ENCODE measurements at regions not wholly inside any gene's neighbourhood (a gene's known extent, or its start where the extent isn't known, plus 50 kb on each side); places are given as distances from the start of the nearest gene placed in this dataset.

DNA sequence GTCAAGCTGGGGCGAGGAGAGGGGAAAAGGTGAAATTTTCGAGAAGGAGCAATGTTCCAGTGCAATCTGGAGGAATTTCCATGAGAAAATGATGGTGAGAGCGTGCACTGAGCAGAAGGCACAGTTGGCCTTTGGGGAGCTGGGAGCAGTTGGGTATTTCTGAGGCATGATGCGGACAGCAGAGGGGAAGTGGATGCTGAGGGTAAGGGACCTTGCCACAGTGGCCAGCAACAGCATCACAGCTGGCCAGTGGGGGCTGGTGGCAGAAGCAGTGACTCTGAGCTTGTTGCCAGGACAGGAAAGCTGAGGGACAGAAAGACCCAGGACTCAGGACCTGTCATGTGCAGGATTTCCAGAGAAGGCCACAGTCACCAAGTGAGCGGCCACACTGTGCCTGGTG, 98.9 kb downstream of the LSM3 start:
- 88 to 93% methylated on average over 5 of the region's 5 CpGs for WGBS, 2 donors
- intact Hi-C loops (cut with DNase I), result no loop called here
- no peaks in the 10 kb centered on the region for H3K4me1 ChIP-seq (ENCODE audit: control insufficient read depth in 1 of 2, insufficient read depth in 2 of 2, low read length in 2 of 2)
- no peaks in the 10 kb centered on the region for H3K9me3 ChIP-seq (ENCODE audit: control insufficient read depth, low read length)
- H3K27ac ChIP-seq (ENCODE audit: low read depth in 1 of 2, low read length in 2 of 2), result no peak overlapping the region
- H3K27me3 ChIP-seq (ENCODE audit: control insufficient read depth in 1 of 2, insufficient read depth in 2 of 2, low read length in 1 of 2), result no peaks in the 10 kb centered on the region
- no peak for DNase-seq
- H3K4me3 ChIP-seq (ENCODE audit: low read length in 2 of 2), result no peak overlapping the region
- H3K36me3 ChIP-seq (ENCODE audit: control insufficient read depth in 1 of 2, insufficient read depth in 2 of 2, low read length in 1 of 2), result no peaks in the 10 kb centered on the region
- no peak for ATAC-seq (ENCODE audit: low FRiP score)

DNA sequence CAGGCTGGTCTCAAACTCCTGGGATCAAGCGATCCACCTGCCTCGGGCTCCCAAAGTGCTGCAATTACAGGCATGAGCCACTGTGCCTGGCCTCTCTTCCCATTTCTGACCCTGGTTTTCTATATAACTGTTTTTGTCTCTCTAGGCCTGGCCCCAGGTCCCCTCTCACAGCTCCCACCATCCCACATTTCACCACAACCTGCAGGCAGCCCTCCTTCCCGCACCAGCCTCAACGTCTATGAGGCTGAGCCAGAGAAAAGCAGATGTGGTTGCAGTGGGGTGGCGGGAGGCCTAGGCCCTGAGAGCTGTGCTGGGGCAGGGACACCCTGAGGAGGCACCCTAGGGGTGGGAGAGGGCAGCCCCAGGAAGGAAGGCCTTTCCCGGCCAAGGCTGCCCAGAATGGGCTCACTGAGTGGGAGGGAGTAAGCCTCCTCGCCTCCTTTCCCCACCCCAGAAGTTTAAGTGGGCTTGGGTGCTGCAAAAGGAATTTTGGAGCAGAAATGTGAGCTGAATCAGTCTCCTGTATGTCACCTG, 99.7 kb downstream of the LSM3 start:
- Histone ChIP-seq H3K27me3 (ENCODE audit: control insufficient read depth in 1 of 2, insufficient read depth in 2 of 2, low read length in 1 of 2) (no peaks in the 10 kb centered on the region), H3K4me3 (ENCODE audit: low read length in 2 of 2) (no peak overlapping the region), H3K27ac (ENCODE audit: low read depth in 1 of 2, low read length in 2 of 2) (no peak overlapping the region), H3K36me3 (ENCODE audit: control insufficient read depth in 1 of 2, insufficient read depth in 2 of 2, low read length in 1 of 2) (no peaks in the 10 kb centered on the region), H3K9me3 (ENCODE audit: control insufficient read depth, low read length) (no peaks in the 10 kb centered on the region), H3K4me1 (ENCODE audit: control insufficient read depth in 1 of 2, insufficient read depth in 2 of 2, low read length in 2 of 2) (no peaks in the 10 kb centered on the region)
- ATAC-seq (ENCODE audit: low FRiP score) (no peak), DNase-seq (no peak)
- intact Hi-C loops (cut with DNase I), result no loop called here
- WGBS, 2 donors, result 94% methylated on average over 7 of the region's 7 CpGs

DNA sequence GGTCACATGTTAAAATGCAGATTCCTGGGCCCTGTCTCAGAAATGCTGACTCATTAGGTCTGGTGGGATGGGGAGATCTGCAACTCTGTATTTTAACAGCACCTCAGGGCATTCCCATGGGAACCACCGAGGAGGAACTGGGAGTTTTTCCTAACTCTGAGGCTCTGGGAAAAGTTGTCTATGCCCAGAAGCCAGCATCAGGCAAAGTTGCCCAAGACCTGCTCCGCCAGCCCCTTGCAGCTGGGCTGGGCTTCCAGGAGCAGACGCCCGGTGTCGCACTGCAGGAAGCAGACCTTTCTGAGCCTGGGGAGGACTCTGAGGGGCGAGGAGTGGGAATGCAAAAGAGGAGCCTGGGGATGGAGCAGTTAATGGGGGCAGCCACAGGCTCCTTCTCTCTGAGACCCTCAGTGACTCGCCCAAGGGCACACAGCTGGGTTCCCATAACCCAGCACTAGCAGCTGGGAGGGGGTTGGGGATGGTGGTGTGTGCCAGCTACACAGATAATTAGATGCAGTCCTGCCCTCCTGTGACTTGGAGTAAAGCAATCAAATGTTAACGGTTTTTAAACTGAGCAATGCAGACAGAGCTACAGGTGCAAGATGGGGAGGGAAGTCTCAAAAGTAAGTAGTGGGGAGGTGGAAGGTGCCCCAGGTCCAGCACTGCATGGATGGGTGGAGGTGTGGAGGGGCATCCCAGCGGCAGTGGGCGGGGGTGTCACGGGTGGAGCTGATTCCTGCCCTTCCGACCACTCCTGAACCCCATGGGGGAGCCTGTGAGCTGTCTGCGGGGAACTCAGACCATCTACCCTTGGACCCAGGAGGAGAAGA, 100.4 kb downstream of the LSM3 start:
- H3K36me3 ChIP-seq (ENCODE audit: control insufficient read depth in 1 of 2, insufficient read depth in 2 of 2, low read length in 1 of 2), result no peaks in the 10 kb centered on the region
- intact Hi-C loops (cut with DNase I), result no loop called here
- no peak overlapping the region for H3K4me3 ChIP-seq (ENCODE audit: low read length in 2 of 2)
- WGBS, 2 donors, result 45 to 48% methylated on average over 12 to 13 of the region's 13 CpGs
- DNase-seq (no peak), ATAC-seq (ENCODE audit: low FRiP score) (no peak)
- no peaks in the 10 kb centered on the region for H3K9me3 ChIP-seq (ENCODE audit: control insufficient read depth, low read length)
- no peaks in the 10 kb centered on the region for H3K27me3 ChIP-seq (ENCODE audit: control insufficient read depth in 1 of 2, insufficient read depth in 2 of 2, low read length in 1 of 2)
- H3K4me1 ChIP-seq (ENCODE audit: control insufficient read depth in 1 of 2, insufficient read depth in 2 of 2, low read length in 2 of 2), result no peaks in the 10 kb centered on the region
- H3K27ac ChIP-seq (ENCODE audit: low read depth in 1 of 2, low read length in 2 of 2), result no peak overlapping the region

GRCh38 chr3:14279626-14280061, 101.0 kb downstream of the LSM3 start:
- no peaks in the 10 kb centered on the region for H3K9me3 ChIP-seq (ENCODE audit: control insufficient read depth, low read length)
- no peaks in the 10 kb centered on the region for H3K36me3 ChIP-seq (ENCODE audit: control insufficient read depth in 1 of 2, insufficient read depth in 2 of 2, low read length in 1 of 2)
- intact Hi-C loops (cut with DNase I), result no loop called here
- ATAC-seq (ENCODE audit: low FRiP score) (no peak), DNase-seq (no peak)
- no peaks in the 10 kb centered on the region for H3K27me3 ChIP-seq (ENCODE audit: control insufficient read depth in 1 of 2, insufficient read depth in 2 of 2, low read length in 1 of 2)
- H3K27ac ChIP-seq (ENCODE audit: low read depth in 1 of 2, low read length in 2 of 2), result no peak overlapping the region
- WGBS, 2 donors, result 74 to 79% methylated on average over 11 of the region's 11 CpGs
- H3K4me1 ChIP-seq (ENCODE audit: control insufficient read depth in 1 of 2, insufficient read depth in 2 of 2, low read length in 2 of 2), result no peaks in the 10 kb centered on the region
- no peak overlapping the region for H3K4me3 ChIP-seq (ENCODE audit: low read length in 2 of 2)

- no peak for ATAC-seq (ENCODE audit: low FRiP score)
Measured at GRCh38 chr3:14280326-14280725, 101.7 kb downstream of the LSM3 start.

GRCh38 chr3:14281053-14281452, 102.4 kb downstream of the LSM3 start:
- DNase-seq (no peak), ATAC-seq (ENCODE audit: low FRiP score) (no peak)
- H3K4me1 ChIP-seq (ENCODE audit: control insufficient read depth in 1 of 2, insufficient read depth in 2 of 2, low read length in 2 of 2), result no peaks in the 10 kb centered on the region
- WGBS, 2 donors, result 79 to 84% methylated on average over 3 of the region's 3 CpGs
- no peaks in the 10 kb centered on the region for H3K9me3 ChIP-seq (ENCODE audit: control insufficient read depth, low read length)
- H3K27me3 ChIP-seq (ENCODE audit: control insufficient read depth in 1 of 2, insufficient read depth in 2 of 2, low read length in 1 of 2), result no peaks in the 10 kb centered on the region
- intact Hi-C loops (cut with DNase I), result no loop called here
- H3K27ac ChIP-seq (ENCODE audit: low read depth in 1 of 2, low read length in 2 of 2), result no peak overlapping the region
- H3K36me3 ChIP-seq (ENCODE audit: control insufficient read depth in 1 of 2, insufficient read depth in 2 of 2, low read length in 1 of 2), result no peaks in the 10 kb centered on the region
- H3K4me3 ChIP-seq (ENCODE audit: low read length in 2 of 2), result no peak overlapping the region

More at GRCh38 chr3:14280326-14280725, 101.7 kb downstream of the LSM3 start:
- Histone ChIP-seq H3K27me3 (ENCODE audit: control insufficient read depth in 1 of 2, insufficient read depth in 2 of 2, low read length in 1 of 2) (no peaks in the 10 kb centered on the region), H3K36me3 (ENCODE audit: control insufficient read depth in 1 of 2, insufficient read depth in 2 of 2, low read length in 1 of 2) (no peaks in the 10 kb centered on the region), H3K4me3 (ENCODE audit: low read length in 2 of 2) (no peak overlapping the region), H3K27ac (ENCODE audit: low read depth in 1 of 2, low read length in 2 of 2) (no peak overlapping the region), H3K4me1 (ENCODE audit: control insufficient read depth in 1 of 2, insufficient read depth in 2 of 2, low read length in 2 of 2) (no peaks in the 10 kb centered on the region), H3K9me3 (ENCODE audit: control insufficient read depth, low read length) (no peaks in the 10 kb centered on the region)
- DNase-seq, result no peak
- 70 to 71% methylated on average over 2 of the region's 2 CpGs for WGBS, 2 donors
- intact Hi-C loops (cut with DNase I), result no loop called here

GRCh38 chr3:14282001-14282705, 103.5 kb downstream of the LSM3 start:
- no peak for ATAC-seq (ENCODE audit: low FRiP score)
- no peak for DNase-seq
- H3K9me3 ChIP-seq (ENCODE audit: control insufficient read depth, low read length), result no peaks in the 10 kb centered on the region
- H3K36me3 ChIP-seq (ENCODE audit: control insufficient read depth in 1 of 2, insufficient read depth in 2 of 2, low read length in 1 of 2), result no peaks in the 10 kb centered on the region
- intact Hi-C loops (cut with DNase I), result no loop called here
- no peak overlapping the region for H3K27ac ChIP-seq (ENCODE audit: low read depth in 1 of 2, low read length in 2 of 2)
- H3K4me3 ChIP-seq (ENCODE audit: low read length in 2 of 2), result no peak overlapping the region
- WGBS, 2 donors, result 85 to 92% methylated on average over 12 of the region's 12 CpGs
- no peaks in the 10 kb centered on the region for H3K27me3 ChIP-seq (ENCODE audit: control insufficient read depth in 1 of 2, insufficient read depth in 2 of 2, low read length in 1 of 2)
- H3K4me1 ChIP-seq (ENCODE audit: control insufficient read depth in 1 of 2, insufficient read depth in 2 of 2, low read length in 2 of 2), result no peaks in the 10 kb centered on the region

DNA sequence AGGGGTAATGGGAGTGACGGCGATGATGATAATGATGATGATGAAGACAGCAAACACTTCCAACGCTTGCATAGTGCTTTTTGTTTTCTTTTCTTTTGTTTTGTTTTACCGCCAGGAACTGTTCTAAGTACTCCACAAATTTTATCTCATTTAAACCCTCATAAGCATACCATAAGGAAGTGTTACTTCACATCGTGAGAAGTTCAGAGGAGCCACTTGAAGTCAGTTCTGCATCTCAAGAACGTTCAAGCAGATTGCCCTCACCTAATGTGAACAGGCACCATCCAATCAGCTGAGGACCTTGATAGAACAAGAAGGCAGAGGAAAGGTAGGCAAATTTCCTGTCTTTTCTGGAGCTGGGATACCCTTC, 104.1 kb downstream of the LSM3 start:
- no peak overlapping the region for H3K4me3 ChIP-seq (ENCODE audit: low read length in 2 of 2)
- DNase-seq, result no peak
- no peak for ATAC-seq (ENCODE audit: low FRiP score)
- 81 to 89% methylated on average over 6 of the region's 6 CpGs for WGBS, 2 donors
- intact Hi-C loops (cut with DNase I), result no loop called here
- H3K9me3 ChIP-seq (ENCODE audit: control insufficient read depth, low read length), result no peaks in the 10 kb centered on the region
- no peaks in the 10 kb centered on the region for H3K4me1 ChIP-seq (ENCODE audit: control insufficient read depth in 1 of 2, insufficient read depth in 2 of 2, low read length in 2 of 2)
- no peak overlapping the region for H3K27ac ChIP-seq (ENCODE audit: low read depth in 1 of 2, low read length in 2 of 2)
- H3K36me3 ChIP-seq (ENCODE audit: control insufficient read depth in 1 of 2, insufficient read depth in 2 of 2, low read length in 1 of 2), result no peaks in the 10 kb centered on the region
- no peaks in the 10 kb centered on the region for H3K27me3 ChIP-seq (ENCODE audit: control insufficient read depth in 1 of 2, insufficient read depth in 2 of 2, low read length in 1 of 2)
